Activated T-helper 1 cell treated with anti-CD3 and anti-CD28 coated beads, Interleukin-12 subunit alpha, Interleukin-12 subunit beta, Interleukin-2, Interleukin-4 antibody, amounts not matched to agents 30 ng/mL and 10 ng/mL and 1 ng/mL, durations not matched to agents 14 hours and 24 hours and 36 hours (primary cell): ENCODE measurements at regions not wholly inside any gene's neighbourhood (a gene's known extent, or its start where the extent isn't known, plus 50 kb on each side); places are given as distances from the start of the nearest gene placed in this dataset.
"Not testable (repeated sequence)": the region's sequence is repeated elsewhere in the genome, so short reads cannot be mapped to it uniquely, and the experiment has no call there.

Source experiments
- DNase-seq: peaks from one replicate; pipeline ENCODE4 v3.0.0; 2021; ENCODE audit warnings: low spot score
- H3K27ac Mint-ChIP-seq: one replicate; pipeline ENCODE4 v1.8.0; 2021; ENCODE audit warnings: mild to moderate bottlenecking, mixed read lengths
- H3K27me3 Mint-ChIP-seq: one replicate; pipeline ENCODE4 v1.8.0; 2022; ENCODE audit warnings: mild to moderate bottlenecking, moderate library complexity, mixed read lengths; ENCODE audit not compliant: insufficient read depth
- H3K36me3 Mint-ChIP-seq: one replicate; pipeline ENCODE4 v1.8.0; 2021; ENCODE audit warnings: low read depth, mixed read lengths
- H3K4me1 Mint-ChIP-seq: one replicate; pipeline ENCODE4 v1.8.0; 2021; ENCODE audit warnings: low read depth, mixed read lengths
- H3K4me3 Mint-ChIP-seq: one replicate; pipeline ENCODE4 v1.8.0; 2021; ENCODE audit warnings: mild to moderate bottlenecking, moderate library complexity, mixed read lengths
- H3K9me3 Mint-ChIP-seq: one replicate; pipeline ENCODE4 v1.8.0; 2021; ENCODE audit warnings: mixed read lengths
- intact Hi-C: fragments of 100-400 bp; cut with micrococcal nuclease; formaldehyde crosslinking; loops from one replicate; pipeline ENCODE4 v1.15.1; 2024

DNA sequence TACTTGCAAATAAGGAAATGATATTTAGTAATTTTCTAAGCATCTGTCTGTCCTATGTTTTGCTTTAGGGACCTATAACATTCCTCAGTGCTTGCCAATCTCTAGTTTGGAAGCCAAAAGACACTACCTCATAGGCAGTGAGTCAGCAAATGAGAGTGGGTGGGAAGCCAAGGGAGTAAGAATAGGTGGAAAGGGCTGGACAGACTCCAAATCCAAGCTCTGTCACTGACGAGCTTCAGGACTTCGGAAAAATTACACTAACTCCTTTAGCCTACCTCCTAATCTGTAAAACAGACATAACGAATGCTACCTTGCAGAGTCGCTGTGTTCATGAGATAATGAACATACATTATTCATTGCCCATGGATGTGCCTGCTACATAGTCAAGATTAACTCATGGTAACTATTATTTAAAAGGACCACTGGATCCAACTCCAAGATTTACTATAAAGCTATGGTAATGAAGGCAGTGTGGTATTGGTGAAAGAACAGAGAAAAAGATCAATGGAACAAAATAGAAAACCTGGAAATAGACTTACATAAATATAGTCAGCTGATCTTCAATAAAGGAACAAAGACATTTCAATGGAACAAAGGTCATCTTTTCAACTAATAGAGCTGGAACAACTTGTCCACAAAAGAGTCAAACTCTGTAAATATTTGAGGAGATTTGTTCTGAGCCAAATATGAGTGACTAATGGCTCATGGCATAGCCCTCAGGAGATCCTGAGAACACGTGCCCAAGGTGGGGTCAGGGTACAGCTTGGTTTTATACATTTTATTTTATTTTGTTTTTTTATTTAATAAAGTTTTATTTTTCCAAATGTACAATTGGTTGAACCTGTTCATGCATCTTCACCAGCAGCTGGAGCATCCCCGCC is 64.1 kb downstream of the FAM50B start:
- Mint-ChIP-seq H3K4me3 (no peak overlapping the region), H3K27ac (no peak overlapping the region), H3K36me3 (no peaks in the 10 kb centered on the region), H3K27me3 (peaks cover 41% of the 10 kb centered on the region), H3K4me1 (peaks cover 31% of the 10 kb centered on the region), H3K9me3 (no peaks in the 10 kb centered on the region)
- intact Hi-C loops = no loop called here
- no peak for DNase-seq

GRCh38 chr6:3913958-3914337 is 64.8 kb downstream of the FAM50B start:
- Mint-ChIP-seq H3K9me3 (no peaks in the 10 kb centered on the region), H3K27ac (no peak overlapping the region), H3K4me3 (no peak overlapping the region), H3K4me1 (peaks cover 31% of the 10 kb centered on the region), H3K36me3 (no peaks in the 10 kb centered on the region), H3K27me3 (peaks cover 41% of the 10 kb centered on the region)
- intact Hi-C loops = no loop called here
- DNase-seq = no peak

- peaks cover 38% of the 10 kb centered on the region for H3K27me3 Mint-ChIP-seq
- no peaks in the 10 kb centered on the region for H3K36me3 Mint-ChIP-seq
- peak; percentile 34 for DNase-seq
- peaks cover 31% of the 10 kb centered on the region for H3K4me1 Mint-ChIP-seq
- no peaks in the 10 kb centered on the region for H3K9me3 Mint-ChIP-seq
- peak overlapping the region; percentile 9 for H3K4me3 Mint-ChIP-seq
- H3K27ac Mint-ChIP-seq = peak overlapping the region; percentile 64
- intact Hi-C loops = loop anchor here (1.0 kb wide), 1 partner anchor 66 kb away; the partner anchor contains the start of gene FAM50B
These were observed 66.1 kb downstream of the FAM50B start for GRCh38 chr6:3915076-3915791.

DNA sequence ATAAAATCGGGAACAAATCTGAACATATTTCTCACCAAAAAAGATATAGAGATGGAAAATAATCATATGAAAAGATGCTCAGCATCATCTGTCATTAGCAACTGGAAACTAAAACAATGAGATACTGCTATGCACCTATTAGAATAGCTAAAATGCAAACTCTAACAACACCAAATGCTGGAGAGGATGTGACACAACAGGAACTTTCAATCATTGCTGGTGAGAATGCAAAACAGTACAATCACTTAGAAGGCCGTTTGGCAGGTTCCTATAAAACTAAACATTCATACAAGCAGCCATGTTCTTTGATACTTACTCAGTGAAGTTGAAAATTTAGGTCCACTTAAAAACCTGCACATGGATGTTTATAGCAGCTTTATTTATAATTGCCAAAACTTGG is 67.0 kb downstream of the FAM50B start:
- intact Hi-C loops = no loop called here
- Mint-ChIP-seq H3K27ac (no peak overlapping the region), H3K36me3 (no peaks in the 10 kb centered on the region), H3K4me3 (no peak overlapping the region), H3K9me3 (no peaks in the 10 kb centered on the region), H3K4me1 (peaks cover 31% of the 10 kb centered on the region), H3K27me3 (peaks cover 36% of the 10 kb centered on the region)
- no peak for DNase-seq

DNA sequence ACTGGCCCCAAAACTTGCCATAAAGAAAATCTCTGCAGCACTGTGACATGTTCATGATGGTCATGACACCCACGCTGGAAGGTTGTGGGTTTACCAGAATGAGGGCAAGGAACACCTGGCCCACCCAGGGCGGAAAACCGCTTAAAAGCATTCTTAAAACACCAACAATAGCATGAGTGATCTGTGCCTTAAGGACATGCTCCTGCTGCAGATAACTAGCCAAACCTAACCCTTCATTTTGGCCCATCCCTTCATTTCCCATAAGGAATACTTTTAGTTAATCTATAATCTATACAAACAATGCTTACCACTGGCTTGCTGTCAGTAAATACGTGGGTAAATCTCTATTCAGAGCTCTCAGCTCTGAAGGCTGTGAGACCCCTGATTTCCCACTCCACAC is 67.6 kb downstream of the FAM50B start:
- peaks cover 31% of the 10 kb centered on the region for H3K4me1 Mint-ChIP-seq
- H3K36me3 Mint-ChIP-seq, intact Hi-C loops, H3K4me3 Mint-ChIP-seq, DNase-seq, H3K27ac Mint-ChIP-seq, H3K9me3 Mint-ChIP-seq: not testable (repeated sequence)
- H3K27me3 Mint-ChIP-seq = peaks cover 31% of the 10 kb centered on the region

GRCh38 chr6:3918469-3918868 is 69.3 kb downstream of the FAM50B start:
- H3K4me3 Mint-ChIP-seq = no peak overlapping the region
- no peak overlapping the region for H3K27ac Mint-ChIP-seq
- intact Hi-C loops = no loop called here
- no peaks in the 10 kb centered on the region for H3K9me3 Mint-ChIP-seq
- DNase-seq = no peak
- H3K4me1 Mint-ChIP-seq = peaks cover 31% of the 10 kb centered on the region
- H3K36me3 Mint-ChIP-seq = no peaks in the 10 kb centered on the region
- H3K27me3 Mint-ChIP-seq = peaks cover 20% of the 10 kb centered on the region

DNA sequence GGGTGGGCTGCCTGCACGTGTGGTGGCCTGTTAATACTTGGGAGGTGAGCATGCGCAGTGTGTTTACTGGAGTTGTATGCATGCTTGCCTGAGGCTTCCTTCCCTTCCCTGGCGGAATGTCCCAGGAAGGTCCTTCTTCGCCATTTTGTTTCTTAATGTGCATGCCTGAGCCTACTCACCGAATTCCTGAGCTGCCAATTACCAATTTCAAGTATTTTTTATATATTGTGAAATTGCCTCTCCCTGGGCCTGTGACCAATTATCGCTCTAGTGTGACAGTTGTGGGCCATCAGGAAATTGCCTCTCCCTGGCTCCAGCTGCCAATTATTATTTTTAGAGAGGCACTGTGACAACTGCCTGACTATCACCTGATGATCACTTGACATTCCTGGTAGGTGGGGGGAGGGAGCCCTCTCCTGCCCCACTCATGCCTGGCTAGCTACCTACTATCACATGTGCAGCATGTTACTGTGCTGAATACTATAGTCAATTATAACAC is 70.0 kb downstream of the FAM50B start:
- Mint-ChIP-seq H3K27me3 (peaks cover 17% of the 10 kb centered on the region), H3K4me3 (no peak overlapping the region), H3K27ac (no peak overlapping the region), H3K4me1 (peaks cover 27% of the 10 kb centered on the region), H3K9me3 (no peaks in the 10 kb centered on the region), H3K36me3 (no peaks in the 10 kb centered on the region)
- intact Hi-C loops = no loop called here
- no peak for DNase-seq

GRCh38 chr6:3919849-3920248 is 70.7 kb downstream of the FAM50B start:
- peaks cover 16% of the 10 kb centered on the region for H3K27me3 Mint-ChIP-seq
- no peak overlapping the region for H3K4me3 Mint-ChIP-seq
- intact Hi-C loops = no loop called here

GRCh38 chr6:3920321-3920720 is 71.1 kb downstream of the FAM50B start:
- no peaks in the 10 kb centered on the region for H3K36me3 Mint-ChIP-seq
- no peak overlapping the region for H3K4me3 Mint-ChIP-seq
- intact Hi-C loops = no loop called here
- no peak for DNase-seq
- peaks cover 17% of the 10 kb centered on the region for H3K4me1 Mint-ChIP-seq
- H3K27ac Mint-ChIP-seq = no peak overlapping the region
- peaks cover 15% of the 10 kb centered on the region for H3K27me3 Mint-ChIP-seq
- no peaks in the 10 kb centered on the region for H3K9me3 Mint-ChIP-seq

More at GRCh38 chr6:3919849-3920248, 70.7 kb downstream of the FAM50B start:
- no peak for DNase-seq
- Mint-ChIP-seq H3K9me3 (no peaks in the 10 kb centered on the region), H3K27ac (no peak overlapping the region), H3K4me1 (peaks cover 21% of the 10 kb centered on the region), H3K36me3 (no peaks in the 10 kb centered on the region)

DNA sequence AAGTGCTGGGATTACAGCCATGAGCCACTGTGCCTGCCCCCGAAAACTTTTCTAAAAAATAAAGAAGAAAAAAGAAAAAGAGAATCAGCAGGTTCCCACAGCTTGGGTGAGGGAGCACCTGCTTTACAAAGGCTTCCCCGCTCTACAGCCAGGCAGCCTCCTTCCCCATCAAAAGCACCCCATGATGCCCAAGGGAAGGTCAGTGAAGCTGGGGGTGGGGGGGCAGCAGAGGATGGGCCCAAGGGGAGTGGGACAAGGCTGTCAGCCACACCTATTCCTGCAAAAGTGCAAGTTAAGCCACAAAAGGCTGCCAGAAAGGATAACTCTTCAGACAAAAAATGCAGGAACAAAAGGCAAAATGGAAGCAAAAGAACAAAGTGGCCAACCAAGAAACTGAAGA is 72.5 kb downstream of the FAM50B start:
- Mint-ChIP-seq H3K36me3 (no peaks in the 10 kb centered on the region), H3K4me3 (no peak overlapping the region), H3K27ac (no peak overlapping the region)

DNA sequence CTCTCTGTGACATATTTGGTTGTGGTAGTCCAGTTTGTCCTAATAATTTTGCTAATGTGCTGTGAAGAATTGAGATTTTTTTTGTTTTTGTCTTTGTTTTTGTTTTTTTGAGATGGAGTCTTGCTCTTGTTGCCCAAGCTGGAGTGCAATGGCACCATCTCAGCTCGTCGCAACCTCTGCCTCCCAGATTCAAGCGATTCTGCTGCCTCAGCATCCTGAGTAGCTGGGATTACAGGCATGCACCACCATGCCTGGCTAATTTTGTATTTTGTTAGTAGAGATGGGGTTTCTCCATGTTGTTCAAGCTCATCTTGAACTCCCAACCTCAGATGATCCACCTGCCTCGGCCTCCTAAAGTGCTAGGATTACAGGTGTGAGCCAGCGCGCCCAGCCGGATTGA is 73.4 kb downstream of the FAM50B start:
- H3K36me3 Mint-ChIP-seq, H3K27ac Mint-ChIP-seq, H3K4me3 Mint-ChIP-seq, intact Hi-C loops, H3K9me3 Mint-ChIP-seq, DNase-seq, H3K4me1 Mint-ChIP-seq: not testable (repeated sequence)
- H3K27me3 Mint-ChIP-seq = peaks cover 12% of the 10 kb centered on the region

More for the DNA sequence above, 72.5 kb downstream of the FAM50B start:
- peaks cover 15% of the 10 kb centered on the region for H3K27me3 Mint-ChIP-seq
- H3K4me1 Mint-ChIP-seq = peaks cover 3% of the 10 kb centered on the region
- no peaks in the 10 kb centered on the region for H3K9me3 Mint-ChIP-seq
- intact Hi-C loops = no loop called here
- DNase-seq = no peak

GRCh38 chr6:3925223-3926149 is 76.3 kb downstream of the FAM50B start:
- H3K4me3 Mint-ChIP-seq, DNase-seq, H3K4me1 Mint-ChIP-seq, H3K27ac Mint-ChIP-seq, intact Hi-C loops, H3K36me3 Mint-ChIP-seq, H3K9me3 Mint-ChIP-seq: not testable (repeated sequence)
- H3K27me3 Mint-ChIP-seq = peaks cover 14% of the 10 kb centered on the region
